ENCODE measurements at regions not wholly inside any gene's neighbourhood (a gene's known extent, or its start where the extent isn't known, plus 50 kb on each side); places are given as distances from the start of the nearest gene placed in this dataset.

- Histone ChIP-seq H3K36me3 (no peaks in the 10 kb centered on the region), H3K4me1 (no peaks in the 10 kb centered on the region), H3K27me3 (no peaks in the 10 kb centered on the region), H3K4me3 (no peak overlapping the region), H3K9me3 (no peaks in the 10 kb centered on the region), H3K27ac (no peak overlapping the region)
- no peak for TF ChIP-seq CTCF (IDR thresholded peaks at IDR 0.05)
- intact Hi-C loops (cut with DNase I): no loop called here
- DNase-seq (ENCODE audit: low spot score in 2 of 2): no peak
These were observed 849.4 kb downstream of the DACH1 start for GRCh38 chr13:71017607-71018006.

DNA sequence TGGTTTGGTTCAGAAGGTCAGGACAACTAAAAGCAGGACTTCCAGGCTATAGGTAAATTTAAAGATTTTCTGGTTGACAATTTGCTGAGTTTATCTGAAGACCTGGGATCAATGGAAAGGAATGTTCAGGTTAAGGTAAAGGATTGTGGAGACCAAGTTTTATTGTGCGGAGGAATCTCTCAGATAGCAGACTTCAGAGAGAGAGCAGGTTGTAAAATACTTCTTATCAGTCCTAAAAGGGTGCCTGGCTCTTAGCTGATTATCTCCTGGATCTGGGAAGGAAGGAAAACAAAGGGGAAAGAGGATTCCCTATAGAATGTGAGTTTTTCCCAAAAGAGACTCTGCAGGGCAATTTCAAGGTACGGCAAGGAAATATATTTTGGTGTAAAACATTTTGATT, 851.5 kb downstream of the DACH1 start:
- no peaks in the 10 kb centered on the region for H3K27me3 ChIP-seq
- no peak for TF ChIP-seq CTCF (IDR thresholded peaks at IDR 0.05)
- no peak for DNase-seq (ENCODE audit: low spot score in 2 of 2)
- H3K27ac ChIP-seq: no peak overlapping the region
- no peak overlapping the region for H3K4me3 ChIP-seq
- no peaks in the 10 kb centered on the region for H3K36me3 ChIP-seq
- intact Hi-C loops (cut with DNase I): no loop called here
- no peaks in the 10 kb centered on the region for H3K4me1 ChIP-seq
- no peaks in the 10 kb centered on the region for H3K9me3 ChIP-seq

GRCh38 chr13:71015021-71015420, 852.0 kb downstream of the DACH1 start:
- no peaks in the 10 kb centered on the region for H3K36me3 ChIP-seq
- no peak for TF ChIP-seq CTCF (IDR thresholded peaks at IDR 0.05)
- H3K27me3 ChIP-seq: no peaks in the 10 kb centered on the region
- intact Hi-C loops (cut with DNase I): no loop called here
- no peak overlapping the region for H3K27ac ChIP-seq
- H3K9me3 ChIP-seq: no peaks in the 10 kb centered on the region
- no peaks in the 10 kb centered on the region for H3K4me1 ChIP-seq
- no peak for DNase-seq (ENCODE audit: low spot score in 2 of 2)
- no peak overlapping the region for H3K4me3 ChIP-seq

DNA sequence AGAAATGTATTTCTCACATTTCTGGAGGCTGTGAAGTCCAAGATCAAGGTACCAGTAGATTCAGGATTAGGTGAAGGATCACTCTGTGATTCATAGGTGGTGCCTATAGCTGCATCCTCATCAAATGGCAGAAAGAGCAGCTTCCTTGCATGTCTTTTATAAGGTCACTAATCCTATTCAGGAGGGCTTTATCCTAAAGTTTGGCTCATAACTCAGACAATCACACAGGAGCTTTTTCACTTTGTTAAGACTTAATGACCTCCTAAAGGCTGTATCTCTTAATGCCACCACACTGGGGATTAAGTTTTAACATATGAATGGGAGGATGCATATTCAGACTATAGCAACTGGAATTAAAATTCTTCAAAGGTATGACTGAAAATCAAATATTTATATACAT, 861.1 kb downstream of the DACH1 start:
- Histone ChIP-seq H3K4me1 (no peaks in the 10 kb centered on the region), H3K4me3 (no peak overlapping the region), H3K27ac (no peak overlapping the region), H3K9me3 (no peaks in the 10 kb centered on the region), H3K36me3 (no peaks in the 10 kb centered on the region), H3K27me3 (no peaks in the 10 kb centered on the region)
- TF ChIP-seq CTCF (IDR thresholded peaks at IDR 0.05): no peak
- intact Hi-C loops (cut with DNase I): no loop called here
- DNase-seq (ENCODE audit: low spot score in 2 of 2): no peak

GRCh38 chr13:70995338-70995737, 871.7 kb downstream of the DACH1 start:
- Histone ChIP-seq H3K27me3 (no peaks in the 10 kb centered on the region), H3K4me1 (no peaks in the 10 kb centered on the region), H3K4me3 (no peak overlapping the region), H3K9me3 (no peaks in the 10 kb centered on the region), H3K27ac (no peak overlapping the region), H3K36me3 (no peaks in the 10 kb centered on the region)
- TF ChIP-seq CTCF (IDR thresholded peaks at IDR 0.05): no peak
- no peak for DNase-seq (ENCODE audit: low spot score in 2 of 2)
- intact Hi-C loops (cut with DNase I): no loop called here

DNA sequence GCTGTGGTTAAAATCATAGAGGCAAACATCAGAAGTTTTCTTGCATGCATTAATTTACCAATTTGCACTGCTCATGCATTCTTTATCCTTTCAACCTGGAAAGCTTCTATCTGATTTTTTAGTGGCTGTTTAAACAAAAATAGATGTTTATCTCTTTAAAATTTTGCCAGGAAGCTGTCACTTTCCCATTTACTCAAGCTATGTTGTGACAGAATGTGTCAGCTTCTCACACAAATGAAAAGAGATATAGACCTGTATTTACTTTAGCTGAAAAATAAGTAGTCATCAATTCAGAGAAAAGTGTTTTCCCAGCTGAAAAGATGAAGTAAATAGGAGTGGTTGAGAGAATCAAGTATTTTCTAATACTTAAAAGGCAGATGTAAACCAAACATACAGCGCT, 872.8 kb downstream of the DACH1 start:
- intact Hi-C loops (cut with DNase I): no loop called here

More for the DNA sequence above, 872.8 kb downstream of the DACH1 start:
- Histone ChIP-seq H3K27me3 (no peaks in the 10 kb centered on the region), H3K4me3 (no peak overlapping the region), H3K4me1 (no peaks in the 10 kb centered on the region), H3K36me3 (no peaks in the 10 kb centered on the region), H3K27ac (no peak overlapping the region), H3K9me3 (no peaks in the 10 kb centered on the region)
- TF ChIP-seq CTCF (IDR thresholded peaks at IDR 0.05): no peak
- no peak for DNase-seq (ENCODE audit: low spot score in 2 of 2)

Data from ascending aorta (tissue), 2 donors.